ENCODE measurements at regions not wholly inside any gene's neighbourhood (a gene's known extent, or its start where the extent isn't known, plus 50 kb on each side); places are given as distances from the start of the nearest gene placed in this dataset.

DNA sequence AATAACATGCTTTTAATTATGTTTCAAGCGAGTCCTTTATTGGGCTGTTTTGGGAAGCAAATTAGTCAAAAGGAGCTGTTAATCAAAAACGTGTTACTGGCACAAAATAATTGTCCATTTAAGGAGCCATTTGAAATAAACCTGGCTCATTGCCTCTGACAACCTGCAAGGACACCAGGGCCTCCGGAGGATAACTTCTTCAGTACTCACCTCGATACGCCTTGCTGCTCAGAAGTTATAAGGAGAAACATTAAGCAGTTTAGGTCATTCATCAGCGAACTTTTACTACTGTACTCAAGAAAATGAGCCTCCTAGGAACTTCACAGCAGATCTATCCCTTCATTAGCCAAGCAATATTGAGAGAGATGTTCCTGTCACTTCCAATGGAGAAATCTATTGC lies 1579.2 kb upstream of the ACVR2A start:
- TF ChIP-seq POLR2A (IDR thresholded peaks at IDR 0.05), result no peak
- no peak for TF ChIP-seq CTCF (IDR thresholded peaks at IDR 0.05)
